ENCODE measurements at regions not wholly inside any gene's neighbourhood (a gene's known extent, or its start where the extent isn't known, plus 50 kb on each side); places are given as distances from the start of the nearest gene placed in this dataset.

GRCh38 chr11:27274854-27275395 lies 88.1 kb downstream of the CCDC34 start:
- TF ChIP-seq SP1 (IDR thresholded peaks at IDR 0.05) (no peak), LEF1 (IDR thresholded peaks at IDR 0.05; ENCODE audit: borderline replicate concordance) (no peak), ZNF384 (IDR thresholded peaks at IDR 0.05) (no peak), SUZ12 (IDR thresholded peaks at IDR 0.05) (no peak), BHLHE40 (IDR thresholded peaks at IDR 0.05; ENCODE audit: borderline replicate concordance) (no peak), FOXM1 (IDR thresholded peaks at IDR 0.05; ENCODE audit: borderline replicate concordance) (no peak), ELF4 (IDR thresholded peaks at IDR 0.05) (no peak), HDGF (IDR thresholded peaks at IDR 0.05; ENCODE audit: borderline replicate concordance) (no peak), CTBP1 (IDR thresholded peaks at IDR 0.05; ENCODE audit: borderline replicate concordance) (no peak), FOXK2 (IDR thresholded peaks at IDR 0.05) (no peak), NFRKB (IDR thresholded peaks at IDR 0.05) (no peak)
